GM23338 (cell line): ENCODE measurements at regions not wholly inside any gene's neighbourhood (a gene's known extent, or its start where the extent isn't known, plus 50 kb on each side); places are given as distances from the start of the nearest gene placed in this dataset.

Experiments used
- ATAC-seq: fragments of 200-7000 bp; cut with Tn5 transposase; 3 replicates; pipeline ENCODE4 v1.9.1; 2020
- DNase-seq: peaks from one replicate; pipeline ENCODE4 v3.0.0-alpha.2; 2015; ENCODE audit warnings: low spot score
- H2AFZ ChIP-seq: fragments of 200-600 bp; sonication (generic); 2 replicates; pipeline ENCODE4 v1.8.0; 2016; ENCODE audit warnings: antibody characterized with exemption, mild to moderate bottlenecking, moderate library complexity
- H3F3A ChIP-seq: fragments of 200-600 bp; sonication (generic); replicated peaks from 2 replicates; pipeline ENCODE4 v1.8.0; 2017; ENCODE audit warnings: antibody characterized with exemption, mixed run types, low read depth
- H3K27ac ChIP-seq: fragments of 200-600 bp; sonication (generic); 2 replicates; pipeline ENCODE4 v1.6.1; 2016; ENCODE audit warnings: low read depth
- H3K27me3 ChIP-seq: fragments of 200-600 bp; sonication (generic); 2 replicates; pipeline ENCODE4 v1.8.0; 2016; ENCODE audit warnings: mild to moderate bottlenecking, mixed run types, moderate library complexity; ENCODE audit not compliant: insufficient read depth
- H3K36me3 ChIP-seq: fragments of 200-600 bp; sonication (generic); 2 replicates; pipeline ENCODE4 v1.8.0; 2016; ENCODE audit warnings: mild to moderate bottlenecking; ENCODE audit not compliant: insufficient read depth
- H3K4me1 ChIP-seq: fragments of 200-600 bp; sonication (generic); 2 replicates; pipeline ENCODE4 v1.8.0; 2016; ENCODE audit warnings: mild to moderate bottlenecking, moderate library complexity; ENCODE audit not compliant: insufficient read depth
- H3K4me2 ChIP-seq: fragments of 200-600 bp; sonication (generic); 2 replicates; pipeline ENCODE4 v1.7.1; 2017; ENCODE audit warnings: mixed run types
- H3K4me3 ChIP-seq: fragments of 200-600 bp; sonication (generic); 2 replicates; pipeline ENCODE4 v1.6.1; 2016; ENCODE audit warnings: mixed run types
- H3K79me2 ChIP-seq: fragments of 200-600 bp; sonication (generic); replicated peaks from 2 replicates; pipeline ENCODE4 v1.8.0; 2017; ENCODE audit warnings: mild to moderate bottlenecking; ENCODE audit not compliant: insufficient read depth
- H3K9me2 ChIP-seq: fragments of 200-600 bp; sonication (generic); 2 replicates; pipeline ENCODE4 v1.8.0; 2017; ENCODE audit not compliant: insufficient read depth
- H4K20me1 ChIP-seq: fragments of 200-600 bp; sonication (generic); replicated peaks from 2 replicates; pipeline ENCODE4 v1.8.0; 2017; ENCODE audit warnings: mild to moderate bottlenecking; ENCODE audit not compliant: insufficient read depth
- H3K27ac Mint-ChIP-seq: 2 replicates; pipeline ENCODE4 v1.8.0; 2020; ENCODE audit warnings: inconsistent platforms, mild to moderate bottlenecking, moderate library complexity, mixed read lengths
- H3K27me3 Mint-ChIP-seq: 3 replicates; pipeline ENCODE4 v1.8.0; 2022; ENCODE audit warnings: low read depth, mild to moderate bottlenecking, moderate library complexity, mixed read lengths, inconsistent platforms; ENCODE audit not compliant: insufficient read depth, poor library complexity
- H3K36me3 Mint-ChIP-seq: 3 replicates; pipeline ENCODE4 v1.8.0; 2021; ENCODE audit warnings: low read depth, mild to moderate bottlenecking, inconsistent platforms, moderate library complexity, mixed read lengths
- H3K4me1 Mint-ChIP-seq: 3 replicates; pipeline ENCODE4 v1.8.0; 2020; ENCODE audit warnings: mild to moderate bottlenecking, inconsistent platforms, mixed read lengths
- H3K4me3 Mint-ChIP-seq: 3 replicates; pipeline ENCODE4 v1.8.0; 2021; ENCODE audit warnings: moderate library complexity, mild to moderate bottlenecking, inconsistent platforms, mixed read lengths
- H3K9me3 Mint-ChIP-seq: 3 replicates; pipeline ENCODE4 v1.8.0; 2020; ENCODE audit warnings: moderate library complexity, mild to moderate bottlenecking, inconsistent platforms, mixed read lengths
- CREB1 ChIP-seq: fragments of 250-450 bp; sonication (Bioruptor Pico); IDR thresholded peaks from 2 replicates; pipeline ENCODE4 v1.5.0; 2020; ENCODE audit warnings: low read depth, mild to moderate bottlenecking, moderate library complexity
- EZH2 ChIP-seq: fragments of 200-600 bp; sonication (generic); IDR thresholded peaks from one replicate; pipeline ENCODE4 v1.8.0; 2017; ENCODE audit warnings: antibody characterized with exemption, mild to moderate bottlenecking, low read depth; ENCODE audit not compliant: unreplicated experiment
- JUNB ChIP-seq: IDR thresholded peaks from one replicate; pipeline ENCODE4 v1.6.1; 2016; ENCODE audit warnings: antibody characterized with exemption; ENCODE audit not compliant: unreplicated experiment
- NANOG ChIP-seq: IDR thresholded peaks from 2 replicates; pipeline ENCODE4 v1.6.1; 2016; ENCODE audit warnings: antibody characterized with exemption, borderline replicate concordance
- POLR2AphosphoS5 ChIP-seq: IDR thresholded peaks from 2 replicates; pipeline ENCODE4 v1.6.1; 2016; ENCODE audit warnings: antibody characterized with exemption, low read depth
- STAT1 ChIP-seq: IDR thresholded peaks from one replicate; pipeline ENCODE4 v1.6.1; 2016; ENCODE audit warnings: antibody characterized with exemption; ENCODE audit not compliant: unreplicated experiment
- ZNF114 ChIP-seq: fragments of 250-450 bp; sonication (Bioruptor Pico); IDR thresholded peaks from 2 replicates; pipeline ENCODE4 v1.5.0; 2020; ENCODE audit warnings: mild to moderate bottlenecking, moderate library complexity
- ZNF331 ChIP-seq: fragments of 250-450 bp; sonication (Bioruptor Pico); IDR thresholded peaks from 2 replicates; pipeline ENCODE4 v1.5.0; 2020; ENCODE audit warnings: low read depth, mild to moderate bottlenecking, moderate library complexity
- TF ChIP-seq, protein P1 (sequence below), 2 experiments: fragments of 200-600 bp in 1 of 2; sonication (generic) in 1 of 2; conservative IDR thresholded peaks; 2 replicates each; pipeline versions ENCODE4 v1.5.1 to v1.6.1; 2016 to 2017; ENCODE audit warnings: antibody characterized with exemption in 2 of 2, low read depth in 2 of 2, mild to moderate bottlenecking in 2 of 2, moderate library complexity in 1 of 2
- TF ChIP-seq, protein P2 (sequence below): IDR thresholded peaks from 2 replicates; pipeline ENCODE4 v1.6.1; 2016; ENCODE audit warnings: antibody characterized with exemption
- TF ChIP-seq, protein P3 (sequence below): IDR thresholded peaks from one replicate; pipeline ENCODE4 v1.6.1; 2018; ENCODE audit warnings: antibody characterized with exemption; ENCODE audit not compliant: unreplicated experiment

DNA sequence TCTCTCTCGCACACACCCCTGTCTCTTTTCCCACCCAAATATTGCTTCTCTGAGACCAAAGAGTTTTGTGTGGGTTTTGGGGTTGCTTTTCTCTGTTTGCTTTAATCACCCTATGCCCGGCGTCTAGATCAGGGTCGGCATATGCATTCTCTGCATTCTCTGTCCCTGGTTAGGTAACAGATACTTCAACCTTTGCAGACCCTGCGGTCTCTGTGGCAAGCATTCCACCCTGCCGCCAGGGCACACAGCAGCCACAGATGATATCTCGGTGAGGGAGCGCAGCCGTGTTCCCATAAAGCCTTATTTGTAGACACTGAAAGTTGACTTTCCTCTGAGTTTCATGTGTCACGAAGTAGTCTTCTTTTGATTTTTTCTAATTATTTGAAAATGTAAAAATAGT, 110.4 kb upstream of the FZD10 start:
- Histone ChIP-seq H3K4me2 (no peak overlapping the region), H3K27ac (no peak overlapping the region), H3K4me3 (no peak overlapping the region), H3K79me2 (no peaks in the 10 kb centered on the region), H3K4me1 (no peaks in the 10 kb centered on the region), H3K36me3 (no peaks in the 10 kb centered on the region), H3K9me2 (no peaks in the 10 kb centered on the region), H4K20me1 (no peaks in the 10 kb centered on the region), H2AFZ (no peak overlapping the region), H3K27me3 (peaks cover 5% of the 10 kb centered on the region; the same call in 1 of the 2 replicates), H3F3A (0 out of 2 replicates have a peak, but pooled peaks cover 4% of the 10 kb centered on the region)
- H3K27me3 Mint-ChIP-seq = peaks cover 6% of the 10 kb centered on the region
- ATAC-seq = no peak
- DNase-seq = no peak
- no peaks in the 10 kb centered on the region for H3K4me1 Mint-ChIP-seq
- peaks cover 76% of the 10 kb centered on the region for H3K36me3 Mint-ChIP-seq
- TF ChIP-seq STAT1 (no peak), ZNF331 (CRISPR knock-in tag) (no peak)
- TF ChIP-seq, protein P1, sequence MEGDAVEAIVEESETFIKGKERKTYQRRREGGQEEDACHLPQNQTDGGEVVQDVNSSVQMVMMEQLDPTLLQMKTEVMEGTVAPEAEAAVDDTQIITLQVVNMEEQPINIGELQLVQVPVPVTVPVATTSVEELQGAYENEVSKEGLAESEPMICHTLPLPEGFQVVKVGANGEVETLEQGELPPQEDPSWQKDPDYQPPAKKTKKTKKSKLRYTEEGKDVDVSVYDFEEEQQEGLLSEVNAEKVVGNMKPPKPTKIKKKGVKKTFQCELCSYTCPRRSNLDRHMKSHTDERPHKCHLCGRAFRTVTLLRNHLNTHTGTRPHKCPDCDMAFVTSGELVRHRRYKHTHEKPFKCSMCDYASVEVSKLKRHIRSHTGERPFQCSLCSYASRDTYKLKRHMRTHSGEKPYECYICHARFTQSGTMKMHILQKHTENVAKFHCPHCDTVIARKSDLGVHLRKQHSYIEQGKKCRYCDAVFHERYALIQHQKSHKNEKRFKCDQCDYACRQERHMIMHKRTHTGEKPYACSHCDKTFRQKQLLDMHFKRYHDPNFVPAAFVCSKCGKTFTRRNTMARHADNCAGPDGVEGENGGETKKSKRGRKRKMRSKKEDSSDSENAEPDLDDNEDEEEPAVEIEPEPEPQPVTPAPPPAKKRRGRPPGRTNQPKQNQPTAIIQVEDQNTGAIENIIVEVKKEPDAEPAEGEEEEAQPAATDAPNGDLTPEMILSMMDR (conservative IDR thresholded peaks at IDR 0.05; ENCODE audit: low read depth in 2 of 2) = no peak
- no peak overlapping the region for H3K27ac Mint-ChIP-seq
- peaks cover 100% of the 10 kb centered on the region for H3K9me3 Mint-ChIP-seq
- no peak overlapping the region for H3K4me3 Mint-ChIP-seq

DNA sequence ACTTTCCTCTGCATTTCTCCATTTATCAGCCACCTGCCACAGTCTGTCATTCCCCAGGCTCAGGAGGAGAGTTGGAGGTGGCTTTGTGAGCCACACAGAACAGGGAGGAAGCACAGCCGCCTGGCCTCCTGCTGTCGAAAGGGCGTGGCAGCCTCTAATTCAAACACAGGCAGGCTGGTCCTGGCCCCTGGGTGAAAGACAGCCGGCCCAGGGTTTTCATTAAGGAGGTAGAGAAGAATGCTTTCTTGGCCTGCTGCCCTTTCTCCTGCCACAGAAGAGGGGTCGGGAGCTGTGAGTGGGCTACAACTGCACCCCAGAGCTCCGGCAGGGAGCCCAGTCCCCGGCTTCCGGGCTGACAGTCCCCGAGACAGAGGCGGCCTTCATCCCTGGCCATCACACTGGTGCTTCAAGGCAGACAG, 108.6 kb upstream of the FZD10 start:
- no peaks in the 10 kb centered on the region for H3K9me2 ChIP-seq
- Mint-ChIP-seq H3K4me1 (no peaks in the 10 kb centered on the region), H3K27me3 (peaks cover 5% of the 10 kb centered on the region), H3K36me3 (peaks cover 79% of the 10 kb centered on the region), H3K4me3 (no peak overlapping the region), H3K9me3 (peaks cover 100% of the 10 kb centered on the region), H3K27ac (no peak overlapping the region)
- H3F3A ChIP-seq = 0 out of 2 replicates have a peak, but pooled peaks cover 4% of the 10 kb centered on the region
- H3K27me3 ChIP-seq = peaks cover 4% of the 10 kb centered on the region; the same call in 1 of the 2 replicates
- no peaks in the 10 kb centered on the region for H3K79me2 ChIP-seq
- no peak overlapping the region for H3K4me3 ChIP-seq
- no peak overlapping the region for H3K4me2 ChIP-seq
- H3K27ac ChIP-seq = no peak overlapping the region
- no peak overlapping the region for H2AFZ ChIP-seq
- DNase-seq = peak; percentile 16
- ATAC-seq = no peak
- H4K20me1 ChIP-seq = no peaks in the 10 kb centered on the region
- no peaks in the 10 kb centered on the region for H3K36me3 ChIP-seq
- no peaks in the 10 kb centered on the region for H3K4me1 ChIP-seq
- no peak for TF ChIP-seq POLR2AphosphoS5
- no peak for TF ChIP-seq ZNF114 (CRISPR knock-in tag)
- TF ChIP-seq JUNB = no peak
- no peak for TF ChIP-seq NANOG
- no peak for TF ChIP-seq EZH2
- TF ChIP-seq, protein P2, sequence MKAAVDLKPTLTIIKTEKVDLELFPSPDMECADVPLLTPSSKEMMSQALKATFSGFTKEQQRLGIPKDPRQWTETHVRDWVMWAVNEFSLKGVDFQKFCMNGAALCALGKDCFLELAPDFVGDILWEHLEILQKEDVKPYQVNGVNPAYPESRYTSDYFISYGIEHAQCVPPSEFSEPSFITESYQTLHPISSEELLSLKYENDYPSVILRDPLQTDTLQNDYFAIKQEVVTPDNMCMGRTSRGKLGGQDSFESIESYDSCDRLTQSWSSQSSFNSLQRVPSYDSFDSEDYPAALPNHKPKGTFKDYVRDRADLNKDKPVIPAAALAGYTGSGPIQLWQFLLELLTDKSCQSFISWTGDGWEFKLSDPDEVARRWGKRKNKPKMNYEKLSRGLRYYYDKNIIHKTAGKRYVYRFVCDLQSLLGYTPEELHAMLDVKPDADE = no peak
- no peak for TF ChIP-seq ZNF331 (CRISPR knock-in tag)
- TF ChIP-seq STAT1 = no peak
- no peak for TF ChIP-seq CREB1
- TF ChIP-seq, protein P3, sequence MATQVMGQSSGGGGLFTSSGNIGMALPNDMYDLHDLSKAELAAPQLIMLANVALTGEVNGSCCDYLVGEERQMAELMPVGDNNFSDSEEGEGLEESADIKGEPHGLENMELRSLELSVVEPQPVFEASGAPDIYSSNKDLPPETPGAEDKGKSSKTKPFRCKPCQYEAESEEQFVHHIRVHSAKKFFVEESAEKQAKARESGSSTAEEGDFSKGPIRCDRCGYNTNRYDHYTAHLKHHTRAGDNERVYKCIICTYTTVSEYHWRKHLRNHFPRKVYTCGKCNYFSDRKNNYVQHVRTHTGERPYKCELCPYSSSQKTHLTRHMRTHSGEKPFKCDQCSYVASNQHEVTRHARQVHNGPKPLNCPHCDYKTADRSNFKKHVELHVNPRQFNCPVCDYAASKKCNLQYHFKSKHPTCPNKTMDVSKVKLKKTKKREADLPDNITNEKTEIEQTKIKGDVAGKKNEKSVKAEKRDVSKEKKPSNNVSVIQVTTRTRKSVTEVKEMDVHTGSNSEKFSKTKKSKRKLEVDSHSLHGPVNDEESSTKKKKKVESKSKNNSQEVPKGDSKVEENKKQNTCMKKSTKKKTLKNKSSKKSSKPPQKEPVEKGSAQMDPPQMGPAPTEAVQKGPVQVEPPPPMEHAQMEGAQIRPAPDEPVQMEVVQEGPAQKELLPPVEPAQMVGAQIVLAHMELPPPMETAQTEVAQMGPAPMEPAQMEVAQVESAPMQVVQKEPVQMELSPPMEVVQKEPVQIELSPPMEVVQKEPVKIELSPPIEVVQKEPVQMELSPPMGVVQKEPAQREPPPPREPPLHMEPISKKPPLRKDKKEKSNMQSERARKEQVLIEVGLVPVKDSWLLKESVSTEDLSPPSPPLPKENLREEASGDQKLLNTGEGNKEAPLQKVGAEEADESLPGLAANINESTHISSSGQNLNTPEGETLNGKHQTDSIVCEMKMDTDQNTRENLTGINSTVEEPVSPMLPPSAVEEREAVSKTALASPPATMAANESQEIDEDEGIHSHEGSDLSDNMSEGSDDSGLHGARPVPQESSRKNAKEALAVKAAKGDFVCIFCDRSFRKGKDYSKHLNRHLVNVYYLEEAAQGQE = no peak
